IMR-90 (cell line): ENCODE measurements at regions not wholly inside any gene's neighbourhood (a gene's known extent, or its start where the extent isn't known, plus 50 kb on each side); places are given as distances from the start of the nearest gene placed in this dataset.

Experiments
- ATAC-seq: fragments of 200-7000 bp; cut with Tn5 transposase; 2 replicates; pipeline ENCODE4 v1.9.1; 2020; ENCODE audit warnings: low read depth, mild to moderate bottlenecking, moderate library complexity
- BruUV-seq: library from RNA; stranded (reverse); fragments of 400-500 nt; replicated peaks from 2 replicates; lab custom pipeline; 2021; lab: Mats Ljungman, UMichigan
- CTCF ChIA-PET: fragments of 300-600 bp; formaldehyde crosslinking; extraction: SDS; loops from one replicate; lab custom pipeline; 2021; ENCODE audit warnings: antibody characterized with exemption; lab: Yijun Ruan, JAX
- POLR2A ChIA-PET: fragments of 300-600 bp; sonication (Branson Sonifier 250); formaldehyde crosslinking; loops from one replicate; lab custom pipeline; 2022; ENCODE audit warnings: antibody characterized with exemption; ENCODE audit not compliant: unreplicated experiment; lab: Charles Lee
- DNase-seq: peaks from one replicate; pipeline ENCODE4 v3.0.0; 2013
- H2AFZ ChIP-seq: replicated peaks from 2 replicates; pipeline ENCODE3; 2013; ENCODE audit warnings: low read length, mild to moderate bottlenecking; ENCODE audit not compliant: poor library complexity
- H2AK5ac ChIP-seq: 2 replicates; pipeline ENCODE4 v1.6.1; 2013; ENCODE audit warnings: low read depth, low read length, inconsistent platforms
- H2AK9ac ChIP-seq: replicated peaks from 2 replicates; pipeline ENCODE3; 2013; ENCODE audit warnings: mild to moderate bottlenecking, low read depth, low read length, moderate library complexity; ENCODE audit not compliant: poor library complexity
- H2BK120ac ChIP-seq: 2 replicates; pipeline ENCODE4 v1.6.1; 2013; ENCODE audit warnings: low read depth, low read length, inconsistent platforms
- H2BK15ac ChIP-seq: 3 replicates; pipeline ENCODE4 v1.6.1; 2013; ENCODE audit warnings: low read depth, low read length, inconsistent platforms
- H2BK20ac ChIP-seq: 2 replicates; pipeline ENCODE4 v1.6.1; 2013; ENCODE audit warnings: low read depth, mild to moderate bottlenecking, inconsistent platforms, low read length, moderate library complexity
- H2BK5ac ChIP-seq: 2 replicates; pipeline ENCODE4 v1.6.1; 2013; ENCODE audit warnings: mild to moderate bottlenecking, low read depth, low read length, inconsistent platforms; ENCODE audit not compliant: poor library complexity, severe bottlenecking
- H3K14ac ChIP-seq: replicated peaks from 2 replicates; pipeline ENCODE4 v1.6.1; 2013; ENCODE audit warnings: low read depth, low read length, inconsistent platforms
- H3K18ac ChIP-seq: 2 replicates; pipeline ENCODE4 v1.6.1; 2013; ENCODE audit warnings: low read depth, low read length, control low read depth
- H3K23ac ChIP-seq: 2 replicates; pipeline ENCODE4 v1.6.1; 2013; ENCODE audit warnings: low read depth, low read length, inconsistent platforms
- H3K27ac ChIP-seq: 2 replicates; pipeline ENCODE4 v1.5.1; 2013; ENCODE audit warnings: mild to moderate bottlenecking, control low read depth, low read length; ENCODE audit not compliant: insufficient read depth
- H3K27me3 ChIP-seq: 2 replicates; pipeline ENCODE4 v1.6.1; 2013; ENCODE audit warnings: low read length; ENCODE audit not compliant: control insufficient read depth, insufficient read depth
- H3K36me3 ChIP-seq: 2 replicates; pipeline ENCODE4 v1.6.1; 2013; ENCODE audit warnings: low read length, mixed read lengths; ENCODE audit not compliant: control insufficient read depth, insufficient read depth
- H3K4ac ChIP-seq: 2 replicates; pipeline ENCODE4 v1.6.1; 2013; ENCODE audit warnings: low read depth, low read length, inconsistent platforms
- H3K4me1 ChIP-seq: 2 replicates; pipeline ENCODE4 v1.6.1; 2013; ENCODE audit warnings: low read length, mixed read lengths; ENCODE audit not compliant: control insufficient read depth, insufficient read depth
- H3K4me2 ChIP-seq: 2 replicates; pipeline ENCODE4 v1.6.1; 2013; ENCODE audit warnings: low read depth, mild to moderate bottlenecking, control low read depth, low read length, moderate library complexity
- H3K4me3 ChIP-seq: 2 replicates; pipeline ENCODE4 v1.5.1; 2013; ENCODE audit warnings: low read depth, mild to moderate bottlenecking, control low read depth, low read length, moderate library complexity; ENCODE audit not compliant: insufficient read depth
- H3K56ac ChIP-seq: 2 replicates; pipeline ENCODE4 v1.6.1; 2013; ENCODE audit warnings: low read length, inconsistent platforms; ENCODE audit not compliant: insufficient read depth; ENCODE audit errors: extremely low read depth
- H3K79me1 ChIP-seq, 2 experiments: 2 replicates each; pipeline ENCODE4 v1.6.1; 2013; ENCODE audit warnings: low read length in 2 of 2, inconsistent platforms in 1 of 2, low read depth in 1 of 2
- H3K9ac ChIP-seq: 2 replicates; pipeline ENCODE4 v1.6.1; 2013; ENCODE audit warnings: low read depth, low read length, control low read depth
- H3K9me1 ChIP-seq: 2 replicates; pipeline ENCODE4 v1.6.1; 2013; ENCODE audit warnings: low read length, inconsistent platforms; ENCODE audit not compliant: insufficient read depth
- H3K9me3 ChIP-seq: 2 replicates; pipeline ENCODE4 v1.6.1; 2013; ENCODE audit warnings: low read length; ENCODE audit not compliant: control insufficient read depth, insufficient read depth
- H4K20me1 ChIP-seq: 2 replicates; pipeline ENCODE4 v1.6.1; 2013; ENCODE audit warnings: low read length, inconsistent platforms; ENCODE audit not compliant: insufficient read depth
- H4K5ac ChIP-seq: 2 replicates; pipeline ENCODE4 v1.6.1; 2013; ENCODE audit warnings: mild to moderate bottlenecking, low read depth, low read length, control low read depth
- H4K8ac ChIP-seq, 2 experiments: 2 replicates each; pipeline ENCODE4 v1.6.1; 2013; ENCODE audit warnings: low read depth in 2 of 2, low read length in 2 of 2, control low read depth in 1 of 2, inconsistent platforms in 1 of 2
- H4K91ac ChIP-seq: 2 replicates; pipeline ENCODE4 v1.6.1; 2013; ENCODE audit warnings: low read depth, low read length, inconsistent platforms; ENCODE audit not compliant: insufficient read depth
- BHLHE40 ChIP-seq: fragments of 150-350 bp; IDR thresholded peaks from 2 replicates; pipeline ENCODE4 v1.6.1; 2016; ENCODE audit warnings: mild to moderate bottlenecking, low read depth, low read length
- CEBPB ChIP-seq: IDR thresholded peaks from 2 replicates; pipeline ENCODE4 v1.6.1; 2012; ENCODE audit warnings: low read depth, low read length, improper control_type of control experiment
- CHD1 ChIP-seq: IDR thresholded peaks from 2 replicates; pipeline ENCODE4 v1.6.1; 2012; ENCODE audit warnings: low read depth, low read length, improper control_type of control experiment
- FOS ChIP-seq: fragments of 150-350 bp; IDR thresholded peaks from 2 replicates; pipeline ENCODE4 v1.6.1; 2016; ENCODE audit warnings: low read depth, low read length
- MAFK ChIP-seq: IDR thresholded peaks from 2 replicates; pipeline ENCODE4 v1.6.1; 2012; ENCODE audit warnings: low read depth, low read length, improper control_type of control experiment
- MXI1 ChIP-seq: IDR thresholded peaks from 2 replicates; pipeline ENCODE4 v1.6.1; 2012; ENCODE audit warnings: low read depth, mild to moderate bottlenecking, low read length, moderate library complexity, borderline replicate concordance
- POLR2A ChIP-seq: IDR thresholded peaks from 2 replicates; pipeline ENCODE4 v1.6.1; 2012; ENCODE audit warnings: mild to moderate bottlenecking, low read depth, low read length
- RAD21 ChIP-seq: IDR thresholded peaks from 2 replicates; pipeline ENCODE4 v1.6.1; 2012; ENCODE audit warnings: low read length, improper control_type of control experiment
- RCOR1 ChIP-seq: IDR thresholded peaks from 2 replicates; pipeline ENCODE4 v1.6.1; 2012; ENCODE audit warnings: mild to moderate bottlenecking, low read length, improper control_type of control experiment; ENCODE audit not compliant: insufficient replicate concordance
- RFX5 ChIP-seq: IDR thresholded peaks from 2 replicates; pipeline ENCODE4 v1.8.0; 2012; ENCODE audit warnings: low read depth, mild to moderate bottlenecking, low read length, moderate library complexity
- SMC3 ChIP-seq: fragments of 150-350 bp; IDR thresholded peaks from 2 replicates; pipeline ENCODE4 v1.6.1; 2016; ENCODE audit warnings: low read depth, mild to moderate bottlenecking, antibody characterized with exemption, low read length, moderate library complexity
- WGBS, 2 experiments: methylation state at CpG; one replicate each; pipeline versions ENCODE4 v1.1.5 to v1.1.7; 2013; ENCODE audit warnings: missing lambda C conversion rate in 2 of 2; ENCODE audit not compliant: insufficient read length in 1 of 2; ENCODE audit errors: extremely low coverage in 2 of 2; 5-methylcytosine and 5-hydroxymethylcytosine counted together
- dilution Hi-C: fragments of 300-500 bp; cut with HindIII; formaldehyde crosslinking; loops from one replicate; pipeline ENCODE4 v1.14.3; 2018; ENCODE audit warnings: low sequenced_read_pairs; ENCODE audit not compliant: unreplicated experiment
- in situ Hi-C: fragments of 300-500 bp; cut with MboI; formaldehyde crosslinking; loops from 3 replicates; pipeline ENCODE4 v1.14.3; 2019; ENCODE audit warnings: low sequenced_read_pairs, inconsistent platforms, mixed read lengths
- intact Hi-C: fragments of 100-400 bp; cut with micrococcal nuclease; formaldehyde crosslinking; loops from 2 replicates; pipeline ENCODE4 v1.10.0; 2022
- TF ChIP-seq, protein P1 (sequence below): fragments of 150-350 bp; IDR thresholded peaks from 2 replicates; pipeline ENCODE4 v1.6.1; 2016; ENCODE audit warnings: low read depth, mild to moderate bottlenecking, low read length, moderate library complexity, borderline replicate concordance
- TF ChIP-seq, protein P2 (sequence below): conservative IDR thresholded peaks from 2 replicates; pipeline ENCODE4 v1.5.1; 2012; ENCODE audit warnings: mild to moderate bottlenecking, low read depth, low read length, improper control_type of control experiment
- TF ChIP-seq, protein P3 (sequence below): fragments of 150-350 bp; IDR thresholded peaks from 2 replicates; pipeline ENCODE4 v1.6.1; 2017; ENCODE audit warnings: mild to moderate bottlenecking, antibody characterized with exemption, low read length, low read depth

DNA sequence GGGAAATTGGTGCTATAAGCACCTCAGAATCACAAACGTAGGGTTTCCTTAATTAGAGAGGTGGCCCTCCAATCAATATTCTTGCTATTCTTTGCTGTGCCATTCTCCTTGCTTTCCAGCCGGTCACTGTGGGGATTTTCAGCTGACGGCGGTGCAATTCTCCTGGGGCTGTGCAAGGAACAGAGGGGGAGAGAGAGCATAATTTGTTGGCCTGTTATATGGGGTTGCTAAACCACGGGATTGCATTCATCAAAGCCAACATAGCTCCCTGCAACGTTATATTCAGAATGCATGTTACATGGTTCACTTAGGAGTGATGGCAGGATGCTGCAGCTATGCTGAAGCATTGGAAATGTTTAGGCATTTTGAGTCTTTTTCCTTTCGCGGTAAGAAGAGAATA, 441.3 kb upstream of the CLINT1 start:
- no peak overlapping the region for H3K27ac ChIP-seq
- H3K4ac ChIP-seq: no peak overlapping the region
- intact Hi-C loops (no loop called here), dilution Hi-C loops (no loop called here), in situ Hi-C loops (no loop called here)
- H3K9ac ChIP-seq: no peak overlapping the region
- no peak overlapping the region for H2BK5ac ChIP-seq
- no peak overlapping the region for H4K5ac ChIP-seq
- H3K18ac ChIP-seq: no peak overlapping the region
- DNase-seq (no peak), ATAC-seq (no peak)
- H4K8ac ChIP-seq: no peak overlapping the region
- H4K20me1 ChIP-seq: no peaks in the 10 kb centered on the region
- H3K27me3 ChIP-seq: no peaks in the 10 kb centered on the region
- H3K36me3 ChIP-seq: no peaks in the 10 kb centered on the region
- POLR2A ChIA-PET: no interaction called here
- H3K79me1 ChIP-seq: no peaks in the 10 kb centered on the region
- no peak overlapping the region for H3K56ac ChIP-seq
- no peaks in the 10 kb centered on the region for H3K9me3 ChIP-seq
- H2AK9ac ChIP-seq: no peak overlapping the region
- H3K4me1 ChIP-seq: no peaks in the 10 kb centered on the region
- TF ChIP-seq BHLHE40: no peak
- TF ChIP-seq MAFK: no peak
- TF ChIP-seq, protein P1, sequence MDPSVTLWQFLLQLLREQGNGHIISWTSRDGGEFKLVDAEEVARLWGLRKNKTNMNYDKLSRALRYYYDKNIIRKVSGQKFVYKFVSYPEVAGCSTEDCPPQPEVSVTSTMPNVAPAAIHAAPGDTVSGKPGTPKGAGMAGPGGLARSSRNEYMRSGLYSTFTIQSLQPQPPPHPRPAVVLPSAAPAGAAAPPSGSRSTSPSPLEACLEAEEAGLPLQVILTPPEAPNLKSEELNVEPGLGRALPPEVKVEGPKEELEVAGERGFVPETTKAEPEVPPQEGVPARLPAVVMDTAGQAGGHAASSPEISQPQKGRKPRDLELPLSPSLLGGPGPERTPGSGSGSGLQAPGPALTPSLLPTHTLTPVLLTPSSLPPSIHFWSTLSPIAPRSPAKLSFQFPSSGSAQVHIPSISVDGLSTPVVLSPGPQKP: no peak
- no peak for TF ChIP-seq SMC3
- no peak for TF ChIP-seq RCOR1
- no peak for TF ChIP-seq RAD21
- TF ChIP-seq FOS: no peak
- no peak for TF ChIP-seq MXI1
- TF ChIP-seq CHD1: no peak
- TF ChIP-seq POLR2A: no peak
- TF ChIP-seq, protein P2, sequence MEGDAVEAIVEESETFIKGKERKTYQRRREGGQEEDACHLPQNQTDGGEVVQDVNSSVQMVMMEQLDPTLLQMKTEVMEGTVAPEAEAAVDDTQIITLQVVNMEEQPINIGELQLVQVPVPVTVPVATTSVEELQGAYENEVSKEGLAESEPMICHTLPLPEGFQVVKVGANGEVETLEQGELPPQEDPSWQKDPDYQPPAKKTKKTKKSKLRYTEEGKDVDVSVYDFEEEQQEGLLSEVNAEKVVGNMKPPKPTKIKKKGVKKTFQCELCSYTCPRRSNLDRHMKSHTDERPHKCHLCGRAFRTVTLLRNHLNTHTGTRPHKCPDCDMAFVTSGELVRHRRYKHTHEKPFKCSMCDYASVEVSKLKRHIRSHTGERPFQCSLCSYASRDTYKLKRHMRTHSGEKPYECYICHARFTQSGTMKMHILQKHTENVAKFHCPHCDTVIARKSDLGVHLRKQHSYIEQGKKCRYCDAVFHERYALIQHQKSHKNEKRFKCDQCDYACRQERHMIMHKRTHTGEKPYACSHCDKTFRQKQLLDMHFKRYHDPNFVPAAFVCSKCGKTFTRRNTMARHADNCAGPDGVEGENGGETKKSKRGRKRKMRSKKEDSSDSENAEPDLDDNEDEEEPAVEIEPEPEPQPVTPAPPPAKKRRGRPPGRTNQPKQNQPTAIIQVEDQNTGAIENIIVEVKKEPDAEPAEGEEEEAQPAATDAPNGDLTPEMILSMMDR: no peak
- TF ChIP-seq RFX5: no peak
- TF ChIP-seq, protein P3, sequence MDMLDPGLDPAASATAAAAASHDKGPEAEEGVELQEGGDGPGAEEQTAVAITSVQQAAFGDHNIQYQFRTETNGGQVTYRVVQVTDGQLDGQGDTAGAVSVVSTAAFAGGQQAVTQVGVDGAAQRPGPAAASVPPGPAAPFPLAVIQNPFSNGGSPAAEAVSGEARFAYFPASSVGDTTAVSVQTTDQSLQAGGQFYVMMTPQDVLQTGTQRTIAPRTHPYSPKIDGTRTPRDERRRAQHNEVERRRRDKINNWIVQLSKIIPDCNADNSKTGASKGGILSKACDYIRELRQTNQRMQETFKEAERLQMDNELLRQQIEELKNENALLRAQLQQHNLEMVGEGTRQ: no peak
- TF ChIP-seq CEBPB: no peak
- no peak overlapping the region for H3K4me3 ChIP-seq
- H3K4me2 ChIP-seq: no peak overlapping the region
- no peak overlapping the region for H3K23ac ChIP-seq
- no CpG with 5 or more reads among the region's 8 CpGs for whole genome bisulfite sequencing, 2 experiments
- no peaks in the 10 kb centered on the region for H3K9me1 ChIP-seq
- CTCF ChIA-PET: no interaction called here
- H2BK15ac ChIP-seq: no peak overlapping the region
- no peak overlapping the region for H2AFZ ChIP-seq
- H2BK20ac ChIP-seq: no peak overlapping the region
- H2AK5ac ChIP-seq: no peak overlapping the region
- no TSS peak for BruUV-seq
- H3K14ac ChIP-seq: no peak overlapping the region
- no peak overlapping the region for H4K91ac ChIP-seq
- no peak overlapping the region for H2BK120ac ChIP-seq
